NOMO-1 (cell line): ENCODE measurements at regions not wholly inside any gene's neighbourhood (a gene's known extent, or its start where the extent isn't known, plus 50 kb on each side); places are given as distances from the start of the nearest gene placed in this dataset.
A peak's percentile ranks its signal among the peaks of the same experiment; 100 is the strongest.
"Not testable (repeated sequence)": the region's sequence is repeated elsewhere in the genome, so short reads cannot be mapped to it uniquely, and the experiment has no call there.

Source experiments
- DNase-seq, 2 experiments: peaks; one replicate each; lab custom pipeline; 2025; ENCODE audit not compliant: unreplicated experiment in 2 of 2; lab: John Stamatoyannopoulos, UW

GRCh38 chr6:116982401-116982800, 105.4 kb downstream of the RFX6 start:
- no peak for DNase-seq

GRCh38 chr6:116983375-116983774, 106.3 kb downstream of the RFX6 start:
- DNase-seq, result no peak

- no peak for DNase-seq
Observed at GRCh38 chr6:116986819-116987218, 109.8 kb downstream of the RFX6 start.

- DNase-seq, result peak; percentile 44 to 86
Observed at GRCh38 chr6:116990679-116991078, 113.6 kb downstream of the RFX6 start.

- DNase-seq, result no peak
Observed at GRCh38 chr6:116992546-116992945, 115.5 kb downstream of the RFX6 start.

- DNase-seq, result no peak
Observed at GRCh38 chr6:116994447-116994846, 117.4 kb downstream of the RFX6 start.

- no peak for DNase-seq
Observed at GRCh38 chr6:116996842-116997241, 119.8 kb downstream of the RFX6 start.

GRCh38 chr6:116997496-116997895, 120.5 kb downstream of the RFX6 start:
- no peak for DNase-seq

GRCh38 chr6:117007659-117008058, 130.6 kb downstream of the RFX6 start:
- DNase-seq, result no peak

GRCh38 chr6:117008618-117009017, 131.6 kb downstream of the RFX6 start:
- no peak for DNase-seq

- not testable (repeated sequence) for DNase-seq
Observed at GRCh38 chr6:117014641-117015473, 137.8 kb downstream of the RFX6 start.

- not testable (repeated sequence) for DNase-seq
Observed at GRCh38 chr6:117015474-117015804, 138.4 kb downstream of the RFX6 start.

GRCh38 chr6:117018771-117019170, 141.7 kb downstream of the RFX6 start:
- no peak for DNase-seq

GRCh38 chr6:117022774-117023173, 145.7 kb downstream of the RFX6 start:
- DNase-seq, result no peak

GRCh38 chr6:117025310-117025709, 148.3 kb downstream of the RFX6 start:
- DNase-seq, result no peak

GRCh38 chr6:117028256-117028655, 151.2 kb downstream of the RFX6 start:
- no peak for DNase-seq

GRCh38 chr6:117034547-117034946, 157.5 kb downstream of the RFX6 start:
- DNase-seq, result no peak

GRCh38 chr6:117034971-117035370, 157.9 kb downstream of the RFX6 start:
- no peak for DNase-seq

- no peak for DNase-seq
Observed at GRCh38 chr6:117050301-117050700, 173.3 kb downstream of the RFX6 start.

- DNase-seq, result no peak
Observed at GRCh38 chr6:117072134-117072533, 193.2 kb upstream of the VGLL2 start.

- no peak for DNase-seq
Observed at GRCh38 chr6:117072781-117073180, 192.6 kb upstream of the VGLL2 start.

- DNase-seq, result no peak
Observed at GRCh38 chr6:117074672-117075071, 190.7 kb upstream of the VGLL2 start.

- no peak for DNase-seq
Observed at GRCh38 chr6:117075218-117075617, 190.1 kb upstream of the VGLL2 start.
